Epithelial cell of esophagus (primary cell): ENCODE measurements at regions not wholly inside any gene's neighbourhood (a gene's known extent, or its start where the extent isn't known, plus 50 kb on each side); places are given as distances from the start of the nearest gene placed in this dataset.

Source experiments
- DNase-seq: peaks from one replicate; pipeline ENCODE4 v3.0.0; 2010; ENCODE audit warnings: low read depth
- H3K4me3 ChIP-seq: 2 replicates; pipeline ENCODE4 v1.5.1; 2011; ENCODE audit warnings: mild to moderate bottlenecking, low read length, control low read depth
- TF ChIP-seq, protein P1 (sequence below): IDR thresholded peaks from 2 replicates; pipeline ENCODE4 v1.5.1; 2011; ENCODE audit warnings: low read depth, mild to moderate bottlenecking, low read length, control low read depth, inconsistent platforms; ENCODE audit not compliant: insufficient read depth; ENCODE audit errors: missing control alignments

DNA sequence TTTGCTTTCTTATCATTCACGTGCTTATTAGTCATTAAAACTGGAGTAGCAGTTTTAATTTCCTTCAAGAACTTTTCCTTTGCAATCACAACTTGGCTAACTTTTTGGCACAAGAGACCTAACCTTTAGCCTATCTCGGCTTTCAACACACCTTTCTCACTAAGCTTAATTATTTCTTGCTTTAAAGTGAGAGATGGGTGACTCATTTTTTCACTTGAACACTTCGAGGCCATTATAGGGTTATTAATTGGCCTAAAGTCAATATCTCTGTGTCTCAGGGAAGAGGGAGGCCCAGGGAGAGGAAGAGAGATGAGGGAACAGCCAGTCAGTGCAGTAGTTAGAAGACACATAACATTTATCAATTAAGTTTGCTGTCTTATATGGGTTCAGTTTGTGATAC lies 289.8 kb downstream of the RBM43 start:
- no peak overlapping the region for H3K4me3 ChIP-seq
- TF ChIP-seq, protein P1, sequence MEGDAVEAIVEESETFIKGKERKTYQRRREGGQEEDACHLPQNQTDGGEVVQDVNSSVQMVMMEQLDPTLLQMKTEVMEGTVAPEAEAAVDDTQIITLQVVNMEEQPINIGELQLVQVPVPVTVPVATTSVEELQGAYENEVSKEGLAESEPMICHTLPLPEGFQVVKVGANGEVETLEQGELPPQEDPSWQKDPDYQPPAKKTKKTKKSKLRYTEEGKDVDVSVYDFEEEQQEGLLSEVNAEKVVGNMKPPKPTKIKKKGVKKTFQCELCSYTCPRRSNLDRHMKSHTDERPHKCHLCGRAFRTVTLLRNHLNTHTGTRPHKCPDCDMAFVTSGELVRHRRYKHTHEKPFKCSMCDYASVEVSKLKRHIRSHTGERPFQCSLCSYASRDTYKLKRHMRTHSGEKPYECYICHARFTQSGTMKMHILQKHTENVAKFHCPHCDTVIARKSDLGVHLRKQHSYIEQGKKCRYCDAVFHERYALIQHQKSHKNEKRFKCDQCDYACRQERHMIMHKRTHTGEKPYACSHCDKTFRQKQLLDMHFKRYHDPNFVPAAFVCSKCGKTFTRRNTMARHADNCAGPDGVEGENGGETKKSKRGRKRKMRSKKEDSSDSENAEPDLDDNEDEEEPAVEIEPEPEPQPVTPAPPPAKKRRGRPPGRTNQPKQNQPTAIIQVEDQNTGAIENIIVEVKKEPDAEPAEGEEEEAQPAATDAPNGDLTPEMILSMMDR: no peak
- no peak for DNase-seq

- no peak overlapping the region for H3K4me3 ChIP-seq
- DNase-seq: no peak
- TF ChIP-seq, protein P1: no peak
These were observed 298.3 kb downstream of the RBM43 start for GRCh38 chr2:150963336-150963735.

DNA sequence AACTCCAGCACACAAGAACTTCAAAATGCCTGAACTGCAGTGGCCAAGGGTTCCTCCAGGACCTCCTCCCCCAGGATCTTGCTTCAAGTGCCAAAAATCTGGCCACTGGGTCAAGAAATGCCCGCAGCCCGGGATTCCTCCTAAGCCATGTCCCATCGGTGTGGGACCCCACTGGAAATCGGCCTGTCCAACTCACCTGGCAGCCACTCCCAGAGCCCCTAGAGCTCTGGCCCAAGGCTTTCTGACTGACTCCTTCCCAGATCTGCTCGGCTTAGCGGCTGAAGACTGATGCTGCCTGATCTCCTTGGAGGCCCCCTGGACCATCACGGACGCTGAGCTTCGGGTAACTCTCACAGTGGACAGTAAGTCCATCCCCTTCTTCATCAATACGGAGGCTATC lies 306.4 kb downstream of the RBM43 start:
- no peak for DNase-seq
- TF ChIP-seq, protein P1: no peak

DNA sequence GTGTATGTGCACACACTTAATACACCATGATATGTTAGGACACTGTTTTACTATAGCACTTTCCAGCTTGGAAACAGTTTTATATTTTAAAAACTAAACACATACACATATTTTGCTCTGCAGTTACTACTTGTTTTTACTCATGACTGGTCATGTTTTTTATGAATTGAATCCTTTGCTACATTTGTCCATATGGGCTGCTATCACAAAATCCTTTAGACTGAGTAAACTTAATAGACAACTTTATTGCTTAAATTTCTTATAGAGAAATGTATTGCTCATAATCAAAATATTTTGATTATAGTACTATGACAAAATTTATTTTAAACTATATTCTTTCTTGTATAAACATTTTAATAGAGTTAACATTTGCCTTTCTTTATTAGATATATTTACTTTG lies 314.8 kb downstream of the RBM43 start:
- no peak overlapping the region for H3K4me3 ChIP-seq
- DNase-seq: no peak
- TF ChIP-seq, protein P1: no peak

More for the DNA sequence above, 306.4 kb downstream of the RBM43 start:
- no peak overlapping the region for H3K4me3 ChIP-seq

DNA sequence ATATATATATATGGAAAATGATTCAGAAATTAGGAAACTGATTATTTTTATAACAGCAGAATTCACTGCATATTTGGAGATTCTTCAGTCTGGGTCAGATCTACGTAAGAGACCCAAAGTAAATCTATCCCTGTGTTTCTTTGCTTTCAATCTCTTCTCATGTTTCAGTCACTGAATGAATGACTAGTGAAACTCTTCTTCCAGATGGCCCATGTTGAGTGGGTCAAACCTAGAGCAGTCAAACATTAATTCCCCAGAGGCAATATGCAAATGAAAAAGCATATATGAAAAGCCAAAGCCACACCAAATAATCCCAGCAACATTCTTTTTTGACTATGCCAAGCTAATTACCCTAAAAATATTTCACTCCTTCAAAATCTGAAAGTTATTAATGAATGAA lies 317.3 kb downstream of the RBM43 start:
- no peak overlapping the region for H3K4me3 ChIP-seq
- TF ChIP-seq, protein P1: no peak
- no peak for DNase-seq

DNA sequence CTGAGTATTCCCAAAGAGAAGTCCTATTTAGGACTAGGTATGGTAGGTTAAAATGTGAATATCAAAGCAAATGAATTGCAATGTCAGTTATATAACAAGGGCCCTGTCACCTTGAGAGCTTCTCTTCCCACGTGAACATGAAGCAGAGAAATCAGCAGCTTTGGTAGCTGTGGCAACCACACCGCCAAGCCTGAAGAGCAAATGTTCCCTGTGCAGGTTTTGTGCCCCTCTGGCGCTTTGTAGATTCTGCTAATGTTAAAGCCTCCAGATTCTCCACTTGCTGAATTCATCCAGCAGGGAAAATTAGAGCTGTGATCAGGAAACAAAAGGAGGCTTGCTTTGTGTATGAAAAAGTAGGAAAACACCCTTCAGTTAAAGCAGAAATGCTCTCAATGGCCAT lies 322.6 kb downstream of the RBM43 start:
- no peak for DNase-seq
- TF ChIP-seq, protein P1: no peak
- H3K4me3 ChIP-seq: no peak overlapping the region

GRCh38 chr2:150938527-150938926 lies 323.1 kb downstream of the RBM43 start:
- no peak for DNase-seq
- no peak overlapping the region for H3K4me3 ChIP-seq
- TF ChIP-seq, protein P1: no peak
